Stimulated activated CD8-positive, alpha-beta memory T cell treated with anti-CD3 and anti-CD28 coated beads, Interleukin-4, amount 100 ng/mL, for 48 hours (primary cell): ENCODE measurements at regions not wholly inside any gene's neighbourhood (a gene's known extent, or its start where the extent isn't known, plus 50 kb on each side); places are given as distances from the start of the nearest gene placed in this dataset.
"Not testable (repeated sequence)": the region's sequence is repeated elsewhere in the genome, so short reads cannot be mapped to it uniquely, and the experiment has no call there.

Experiments used
- DNase-seq: peaks from one replicate; pipeline ENCODE4 v3.0.0-alpha.2; 2020

- no peak for DNase-seq
Observed at GRCh38 chr5:67617051-67617450, 420.5 kb upstream of the CD180 start.

GRCh38 chr5:67612961-67613360, 416.4 kb upstream of the CD180 start:
- DNase-seq = no peak

- DNase-seq = no peak
Observed at GRCh38 chr5:67610186-67610912, 413.8 kb upstream of the CD180 start.

DNA sequence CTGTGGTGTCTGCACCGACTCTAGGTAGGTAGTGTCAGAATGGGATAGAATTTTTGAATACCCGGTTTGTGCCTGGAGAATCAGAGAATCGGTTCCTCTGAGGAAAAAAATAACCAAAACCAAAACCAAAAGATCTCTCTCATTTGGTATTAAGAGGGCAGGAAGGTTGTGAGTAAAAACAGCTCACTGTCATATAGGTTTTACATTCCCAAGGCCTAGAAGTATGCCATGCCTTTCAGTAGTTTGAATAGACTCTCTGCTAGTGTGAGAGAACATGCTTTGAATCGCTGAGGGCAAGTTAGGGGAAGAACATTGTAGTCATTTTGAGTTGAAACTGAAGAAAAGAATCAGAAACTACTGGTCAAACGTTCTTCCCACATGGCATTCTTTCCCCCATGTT, 411.4 kb upstream of the CD180 start:
- no peak for DNase-seq

GRCh38 chr5:67606586-67606947, 410.0 kb upstream of the CD180 start:
- DNase-seq = no peak

GRCh38 chr5:67605730-67606585, 409.4 kb upstream of the CD180 start:
- DNase-seq = no peak

GRCh38 chr5:67591491-67591890, 394.9 kb upstream of the CD180 start:
- no peak for DNase-seq

DNA sequence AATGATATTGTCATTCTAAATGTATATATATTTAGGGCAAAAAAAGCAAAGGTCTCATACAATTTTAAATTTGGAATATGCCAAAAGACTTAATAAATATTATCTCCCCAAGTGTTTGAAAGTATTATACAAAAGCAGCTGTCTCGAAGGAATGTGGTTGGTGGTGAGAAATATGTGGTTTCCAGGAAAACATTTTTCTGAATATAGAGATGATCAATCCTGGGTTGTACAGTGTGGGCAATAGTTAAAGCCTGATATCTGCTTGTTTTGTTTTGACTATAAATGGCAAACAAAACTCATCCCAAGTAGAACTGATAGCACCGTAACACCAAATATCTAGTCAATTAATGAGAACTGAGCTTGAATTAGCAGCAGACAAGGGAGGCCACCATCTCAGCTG, 391.8 kb upstream of the CD180 start:
- DNase-seq = no peak

DNA sequence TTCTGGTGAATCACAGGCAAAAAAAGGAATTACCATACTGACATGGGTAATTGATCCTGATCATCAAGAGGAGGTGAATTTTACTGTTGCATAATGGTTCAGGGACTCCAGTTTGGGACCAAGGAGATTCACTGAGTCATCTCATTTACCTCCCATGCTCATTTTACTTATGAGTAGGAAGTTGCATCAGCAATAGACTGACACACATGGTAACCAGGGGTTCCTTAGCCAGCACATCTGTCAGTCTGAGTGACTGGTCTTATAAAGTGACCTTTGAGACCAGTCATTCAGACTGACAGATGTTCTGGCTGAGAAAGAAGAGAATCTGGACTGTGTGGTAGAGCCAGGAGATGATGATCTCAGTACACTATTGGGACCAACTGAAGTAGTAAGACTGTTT, 384.6 kb upstream of the CD180 start:
- no peak for DNase-seq

DNA sequence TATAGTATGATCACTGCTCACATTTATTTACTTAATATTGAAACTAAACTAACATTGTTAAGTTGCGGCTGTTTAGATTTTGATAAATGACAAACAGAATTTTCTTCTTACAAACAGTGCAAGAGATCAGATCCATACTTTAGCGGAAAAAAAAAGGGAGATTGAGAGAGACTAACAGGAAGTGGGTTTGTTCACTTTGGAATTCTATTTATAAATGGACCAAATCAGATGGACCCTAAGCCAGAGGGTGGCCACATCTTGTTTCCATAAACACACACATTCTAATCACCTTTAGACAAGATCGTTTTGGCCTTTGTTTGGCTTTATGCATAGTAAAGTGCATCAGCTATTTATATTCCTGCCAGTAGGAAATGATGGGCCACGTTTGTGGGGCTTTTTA, 381.4 kb upstream of the CD180 start:
- DNase-seq = no peak

- no peak for DNase-seq
Observed at GRCh38 chr5:67577424-67577823, 380.8 kb upstream of the CD180 start.

GRCh38 chr5:67576112-67576511, 379.5 kb upstream of the CD180 start:
- DNase-seq = no peak

- no peak for DNase-seq
Observed at GRCh38 chr5:67575087-67575486, 378.5 kb upstream of the CD180 start.

DNA sequence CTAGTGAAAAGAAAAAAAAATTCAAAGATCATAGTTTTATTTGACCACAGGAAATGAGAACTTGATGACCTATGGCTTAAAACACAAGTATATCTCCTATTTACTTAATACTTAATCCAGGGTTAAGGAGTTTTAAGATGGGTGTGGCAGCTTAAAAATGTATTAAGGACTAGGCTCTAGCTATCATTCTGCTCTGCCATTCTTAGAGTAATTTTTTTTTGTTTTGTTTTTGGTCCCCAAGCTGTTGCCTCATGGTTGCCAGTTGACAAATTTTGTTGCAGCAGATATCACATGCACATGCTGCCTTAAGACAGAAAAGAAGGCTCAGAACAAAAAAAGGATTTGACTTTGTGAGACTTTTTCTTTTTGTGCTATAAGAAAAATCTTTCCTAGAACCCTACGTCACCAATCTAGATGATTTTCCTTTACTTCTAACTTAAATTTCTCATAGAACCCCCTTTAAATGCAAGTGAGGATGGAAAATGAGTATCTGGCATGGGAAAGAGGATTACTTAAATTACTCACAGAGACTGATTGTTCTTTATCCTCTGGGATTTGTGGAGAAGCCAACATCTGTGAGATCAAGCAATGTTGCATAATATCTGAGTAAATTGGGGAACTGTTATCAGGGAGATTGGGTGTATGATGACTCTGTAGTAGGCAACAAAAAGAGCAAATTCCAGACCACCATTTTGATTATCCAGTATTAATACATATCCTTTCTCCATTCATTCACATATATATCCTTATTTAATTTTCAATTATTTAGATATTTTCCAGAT, 364.7 kb upstream of the CD180 start:
- no peak for DNase-seq

DNA sequence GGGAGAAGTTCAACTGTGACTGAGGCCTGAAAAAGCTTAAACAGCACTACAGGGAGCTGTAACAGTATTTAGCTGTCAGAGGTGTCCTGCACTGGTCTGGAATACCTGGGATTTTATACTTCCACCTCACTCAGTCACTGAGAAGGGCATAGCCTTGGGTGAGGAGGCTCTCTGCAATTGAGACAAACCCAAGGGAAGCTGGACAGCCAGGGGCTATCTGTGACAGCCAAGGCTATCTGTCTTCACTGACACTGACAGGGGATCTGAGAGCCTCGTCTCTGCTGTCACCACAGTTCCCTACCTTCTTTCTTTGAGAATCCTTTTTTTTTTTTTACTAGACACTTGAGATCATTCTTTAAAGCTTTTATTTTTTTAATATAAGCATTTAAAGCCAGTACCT, 356.2 kb upstream of the CD180 start:
- DNase-seq = no peak

DNA sequence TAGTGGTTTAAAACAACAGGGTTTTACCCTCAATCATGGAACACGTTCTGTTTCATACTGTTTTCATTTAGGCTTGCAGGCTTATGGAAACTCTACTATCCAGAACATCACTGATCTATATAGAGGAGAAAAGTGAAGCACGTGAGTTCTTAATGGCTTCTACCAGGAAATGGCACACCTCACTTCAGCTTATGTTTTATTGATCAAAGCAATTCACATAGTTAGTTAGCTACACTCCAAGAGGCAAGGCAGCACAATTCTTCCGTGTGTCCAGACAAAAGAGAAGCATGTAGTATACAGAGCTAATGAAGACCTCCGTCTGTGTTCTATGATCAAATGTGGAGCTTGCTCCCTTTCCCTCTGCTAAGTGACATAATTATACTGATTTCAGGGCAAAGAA, 353.3 kb upstream of the CD180 start:
- DNase-seq = no peak

DNA sequence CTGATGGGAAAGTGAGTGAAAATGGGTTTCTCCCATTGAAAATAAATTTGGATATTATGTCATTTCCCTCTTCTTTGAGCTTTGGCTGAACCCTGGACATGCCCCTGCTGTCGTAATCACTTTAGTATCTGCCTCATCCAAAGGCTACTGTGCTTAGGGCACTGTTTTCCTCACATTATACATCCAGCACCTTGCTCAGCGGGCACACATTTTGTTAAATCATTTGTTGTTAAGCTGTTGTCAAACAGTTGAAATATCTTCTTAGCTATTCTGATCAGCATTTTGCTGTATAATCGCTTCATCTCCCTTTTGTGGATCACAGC, 352.7 kb upstream of the CD180 start:
- DNase-seq = no peak

DNA sequence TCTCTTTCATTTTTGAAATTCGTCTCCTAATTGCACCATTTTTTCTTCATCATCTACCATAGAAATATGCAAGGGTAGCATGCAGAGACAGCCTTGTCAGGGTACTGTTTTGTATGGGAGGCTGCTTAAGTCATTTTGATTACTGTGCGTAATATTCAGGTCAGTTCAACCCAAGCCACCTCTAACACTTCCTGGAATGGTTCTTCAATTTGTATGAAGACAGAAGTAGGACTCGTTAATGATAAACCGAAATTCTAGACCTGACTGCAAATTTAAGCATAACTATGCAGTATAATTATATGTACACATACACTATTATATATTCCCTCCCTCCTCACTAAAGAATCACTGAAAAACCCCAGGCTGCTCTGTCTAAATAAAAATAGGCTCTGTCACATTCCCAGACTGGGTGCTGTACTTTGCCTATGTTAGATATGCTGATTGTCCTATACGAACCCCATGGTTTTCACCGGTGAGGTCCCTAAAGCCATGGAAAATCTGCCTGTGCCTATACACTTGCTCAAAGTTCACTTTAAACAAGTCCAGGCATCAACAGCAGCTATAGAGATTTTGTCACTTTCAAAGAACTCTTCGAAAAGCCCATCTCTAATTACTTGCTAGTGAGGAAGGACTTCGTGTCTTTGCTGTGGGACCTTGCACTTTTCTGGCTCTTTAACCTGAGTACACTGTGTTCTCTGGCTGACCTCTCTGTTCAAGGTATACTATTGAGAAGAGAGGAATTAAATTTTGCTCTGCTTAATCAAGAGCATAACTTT, 352.1 kb upstream of the CD180 start:
- no peak for DNase-seq

DNA sequence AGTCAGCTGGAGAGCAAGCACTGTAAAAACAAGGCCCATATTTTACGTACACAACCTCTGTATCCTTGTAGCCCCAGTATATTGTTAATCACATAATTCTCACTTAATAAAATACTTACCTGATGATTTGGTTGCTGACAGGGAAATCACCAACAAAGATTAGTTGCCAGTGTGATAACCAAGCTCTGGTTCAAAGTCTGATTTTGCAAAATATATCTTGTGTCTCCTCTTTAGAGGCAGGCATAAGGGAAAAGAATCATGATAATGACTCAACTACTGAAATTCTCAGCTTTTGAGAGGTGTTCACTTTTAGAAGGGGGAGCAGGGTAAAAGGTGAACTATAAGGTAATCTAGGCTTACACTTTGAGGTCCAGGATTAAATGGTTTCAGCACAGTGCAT, 351.1 kb upstream of the CD180 start:
- no peak for DNase-seq

DNA sequence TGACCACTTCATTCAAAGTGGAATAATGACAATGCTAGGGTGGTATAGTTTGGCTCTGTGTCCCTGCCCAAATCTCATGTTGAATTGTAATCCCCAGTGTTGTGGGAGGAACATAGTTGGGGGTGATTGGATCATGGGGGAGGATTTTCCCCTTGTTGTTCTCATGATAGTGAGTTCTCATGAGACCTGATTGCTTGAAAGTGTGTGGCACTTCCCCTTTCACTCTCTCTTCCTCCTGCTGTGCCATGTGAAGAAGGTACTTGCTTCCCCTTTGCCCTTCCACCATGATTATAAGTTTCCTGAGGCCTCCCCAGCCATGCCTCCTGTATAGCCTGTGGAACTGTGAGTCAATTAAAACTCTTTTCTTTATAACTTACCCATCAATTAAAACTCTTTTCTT, 348.3 kb upstream of the CD180 start:
- DNase-seq = not testable (repeated sequence)

- DNase-seq = no peak
Observed at GRCh38 chr5:67543720-67544270, 347.2 kb upstream of the CD180 start.

GRCh38 chr5:67542479-67542878, 345.9 kb upstream of the CD180 start:
- no peak for DNase-seq

DNA sequence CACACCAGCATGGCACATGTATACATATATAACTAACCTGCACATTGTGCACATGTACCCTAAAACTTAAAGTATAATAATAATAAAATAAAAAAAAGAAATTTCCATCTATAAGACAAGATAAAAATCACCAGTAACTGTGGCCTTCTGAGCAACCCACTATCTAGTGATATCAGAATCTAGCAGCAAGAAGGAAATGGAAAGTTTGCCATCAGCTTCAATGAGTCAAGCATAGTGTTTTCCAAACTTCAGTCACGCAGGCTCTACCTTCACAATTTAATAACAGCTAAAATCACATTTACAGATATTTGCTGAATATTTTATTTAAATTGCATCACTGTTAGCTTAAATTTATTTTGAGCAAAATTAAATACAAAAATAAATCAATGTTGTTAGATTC, 345.3 kb upstream of the CD180 start:
- DNase-seq = no peak
